ENCODE measurements at regions not wholly inside any gene's neighbourhood (a gene's known extent, or its start where the extent isn't known, plus 50 kb on each side); places are given as distances from the start of the nearest gene placed in this dataset.

DNA sequence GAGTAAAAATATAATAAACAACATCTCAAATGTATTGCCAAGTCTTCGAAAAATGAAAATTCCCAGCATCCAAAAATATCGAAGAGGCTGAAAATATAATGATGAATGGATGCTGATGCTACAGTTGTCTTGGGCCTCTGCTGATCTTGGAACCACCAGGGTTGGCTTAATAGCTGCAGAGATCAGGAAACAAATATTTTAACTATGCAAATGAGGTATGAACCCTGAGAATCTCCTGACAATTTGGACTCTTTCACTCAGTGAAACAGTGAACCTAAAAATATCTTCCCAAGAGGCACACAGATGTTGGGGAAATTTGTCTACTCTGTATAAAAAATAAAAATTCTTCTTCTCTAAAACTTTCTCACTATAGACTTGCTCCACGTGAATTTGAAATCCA is 97.7 kb upstream of the EGFR start (continued):
- TF ChIP-seq TBL1XR1 (IDR thresholded peaks at IDR 0.05; ENCODE audit: low read depth, low read length), result no peak

DNA sequence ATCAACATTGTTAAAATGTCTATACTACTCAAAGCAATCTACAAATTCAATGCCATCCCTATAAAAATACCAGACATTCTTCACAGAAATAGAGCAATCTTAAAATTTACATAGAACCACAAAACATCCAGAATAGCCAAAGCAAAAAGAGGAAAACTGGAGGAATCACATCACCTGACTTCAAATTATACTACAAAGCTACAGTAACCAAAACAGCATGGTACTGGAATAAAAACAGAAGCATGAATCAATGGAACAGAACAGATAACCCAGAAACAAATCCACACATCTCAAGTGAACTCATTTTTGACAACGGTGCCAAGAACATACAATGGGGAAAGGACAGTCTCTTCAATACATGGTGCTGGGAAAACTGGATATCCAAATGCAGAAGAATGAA is 87.3 kb upstream of the EGFR start:
- no peaks in the 10 kb centered on the region for H3K79me2 ChIP-seq (ENCODE audit: control insufficient read depth, insufficient read depth, low read length)
- no peaks in the 10 kb centered on the region for H3K9me3 ChIP-seq (replicated peaks; ENCODE audit: control insufficient read depth, insufficient read depth, low read length)
- ChIA-PET CTCF (no interaction called here), RAD21 (ENCODE audit: unreplicated experiment) (no interaction called here), POLR2A (no interaction called here), SMC1A (ENCODE audit: uncharacterized antibody, unreplicated experiment) (no interaction called here)
- no peak overlapping the region for H2AFZ ChIP-seq (ENCODE audit: control insufficient read depth, low read depth, low read length)
- H3K36me3 ChIP-seq (ENCODE audit: control insufficient read depth in 2 of 2, insufficient read depth in 2 of 2, low read length in 1 of 2), result no peaks in the 10 kb centered on the region
- intact Hi-C loops (cut with micrococcal nuclease; ENCODE audit: unreplicated experiment), result no loop called here
- H3K4me3 ChIP-seq, result no peak overlapping the region
- DNase-seq (ENCODE audit: low read depth, low spot score) (no peak), FAIRE-seq (no peak), ATAC-seq (no peak)
- no peaks in the 10 kb centered on the region for H4K20me1 ChIP-seq (ENCODE audit: control insufficient read depth, insufficient read depth)
- no peak overlapping the region for H3K27ac ChIP-seq (ENCODE audit: control insufficient read depth, insufficient read depth)
- in situ Hi-C loops (cut with MboI), result no loop called here
- TF ChIP-seq CHD2 (IDR thresholded peaks at IDR 0.05; ENCODE audit: borderline replicate concordance, low read depth, low read length) (no peak), MEF2B (IDR thresholded peaks at IDR 0.05; ENCODE audit: partially characterized antibody, poor library complexity, severe bottlenecking) (no peak), BMI1 (IDR thresholded peaks at IDR 0.05; ENCODE audit: borderline replicate concordance) (no peak), PBX3 (IDR thresholded peaks at IDR 0.05; ENCODE audit: insufficient replicate concordance, low read depth, low read length) (no peak), ZBTB33 (IDR thresholded peaks at IDR 0.05) (no peak), HDAC2 (IDR thresholded peaks at IDR 0.05) (no peak), SMAD5 (IDR thresholded peaks at IDR 0.05; ENCODE audit: low read depth) (no peak)
- no peaks in the 10 kb centered on the region for H3K4me1 ChIP-seq (ENCODE audit: control insufficient read depth, insufficient read depth, low read length)
- no peak overlapping the region for H3K9ac ChIP-seq (ENCODE audit: control insufficient read depth, insufficient read depth, low read length)
- BruUV-seq (replicated peaks), result no TSS peak
- H3K4me2 ChIP-seq (ENCODE audit: control insufficient read depth, insufficient read depth), result no peak overlapping the region
- no peaks in the 10 kb centered on the region for H3K27me3 ChIP-seq (replicated peaks in 1 of 2; ENCODE audit: control insufficient read depth in 2 of 2, insufficient read depth in 2 of 2, low read length in 1 of 2)
- WGBS (ENCODE audit: insufficient coverage, insufficient replicate concordance, low lambda C conversion rate, missing lambda C conversion rate), result 60% methylated on average over 1 of the region's 1 CpG
